Liver (tissue), 8 donors: ENCODE measurements at regions not wholly inside any gene's neighbourhood (a gene's known extent, or its start where the extent isn't known, plus 50 kb on each side); places are given as distances from the start of the nearest gene placed in this dataset.
A peak's percentile ranks its signal among the peaks of the same experiment; 100 is the strongest.

Experiments used
- DNase-seq: peaks from one replicate; pipeline ENCODE4 v3.0.0-alpha.2; 2017; ENCODE audit warnings: low spot score
- H3K27ac ChIP-seq, 2 donors: one replicate each; pipeline ENCODE4 v1.7.0; 2013; ENCODE audit warnings: inconsistent platforms in 2 of 2, low read length in 2 of 2, control low read depth in 1 of 2, low read depth in 1 of 2, mild to moderate bottlenecking in 1 of 2
- H3K27me3 ChIP-seq, 4 donors: one replicate each; pipeline versions ENCODE4 v1.6.1 to v1.7.0; 2013; ENCODE audit warnings: low read length in 3 of 4, inconsistent platforms in 1 of 4, mild to moderate bottlenecking in 1 of 4, moderate library complexity in 1 of 4; ENCODE audit not compliant: control insufficient read depth in 4 of 4, insufficient read depth in 4 of 4
- H3K36me3 ChIP-seq, 4 donors: one replicate each; pipeline versions ENCODE4 v1.6.1 to v1.7.0; 2013; ENCODE audit warnings: low read length in 3 of 4, mild to moderate bottlenecking in 3 of 4, low read depth in 1 of 4, moderate library complexity in 1 of 4; ENCODE audit not compliant: control insufficient read depth in 4 of 4, insufficient read depth in 3 of 4
- H3K4me1 ChIP-seq, 4 donors: one replicate each; pipeline versions ENCODE4 v1.6.1 to v1.7.0; 2013; ENCODE audit warnings: low read length in 3 of 4, mild to moderate bottlenecking in 3 of 4, moderate library complexity in 1 of 4; ENCODE audit not compliant: control insufficient read depth in 4 of 4, insufficient read depth in 4 of 4
- H3K4me3 ChIP-seq, 3 donors: one replicate each; pipeline versions ENCODE4 v1.6.1 to v1.7.0; 2013; ENCODE audit warnings: low read length in 3 of 3, control low read depth in 1 of 3, low read depth in 1 of 3, mild to moderate bottlenecking in 1 of 3
- H3K9ac ChIP-seq, 2 donors: one replicate each; pipeline ENCODE4 v1.7.0; 2013; ENCODE audit warnings: low read length in 2 of 2, mild to moderate bottlenecking in 2 of 2, moderate library complexity in 2 of 2, control low read depth in 1 of 2, low read depth in 1 of 2
- H3K9me3 ChIP-seq, 4 donors: one replicate each; pipeline versions ENCODE4 v1.6.1 to v1.7.0; 2013; ENCODE audit warnings: low read length in 3 of 4; ENCODE audit not compliant: control insufficient read depth in 4 of 4
- CTCF ChIP-seq: fragments of 150-350 bp; IDR thresholded peaks from 2 replicates; pipeline ENCODE4 v1.5.1; 2017; ENCODE audit warnings: improper control_type of control experiment, low read depth, low read length; ENCODE audit not compliant: missing input control
- EGR1 ChIP-seq, 2 donors: IDR thresholded peaks; 2 replicates each; pipeline ENCODE4 v1.6.1; 2016 to 2018; ENCODE audit warnings: antibody characterized with exemption in 2 of 2, low read depth in 2 of 2
- FOXA1 ChIP-seq: IDR thresholded peaks from 2 replicates; pipeline ENCODE4 v1.6.1; 2016; ENCODE audit warnings: antibody characterized with exemption
- FOXA2 ChIP-seq: IDR thresholded peaks from 2 replicates; pipeline ENCODE4 v1.6.1; 2016; ENCODE audit warnings: antibody characterized with exemption
- GABPA ChIP-seq, 2 donors: IDR thresholded peaks in 1 of 2; conservative IDR thresholded peaks in 1 of 2; 2 replicates each; pipeline ENCODE4 v1.6.1; 2016; ENCODE audit warnings: antibody characterized with exemption in 2 of 2, mild to moderate bottlenecking in 1 of 2, moderate library complexity in 1 of 2
- JUND ChIP-seq, 2 donors: IDR thresholded peaks; 2 replicates each; pipeline ENCODE4 v1.6.1; 2016; ENCODE audit warnings: antibody characterized with exemption in 2 of 2
- MAX ChIP-seq: IDR thresholded peaks from 2 replicates; pipeline ENCODE4 v1.6.1; 2016; ENCODE audit warnings: antibody characterized with exemption
- NR2F2 ChIP-seq: IDR thresholded peaks from 2 replicates; pipeline ENCODE4 v1.6.1; 2016; ENCODE audit warnings: antibody characterized with exemption
- RXRA ChIP-seq, 2 donors: IDR thresholded peaks; 2 replicates each; pipeline ENCODE4 v1.6.1; 2017 to 2018; ENCODE audit warnings: antibody characterized with exemption in 2 of 2, mild to moderate bottlenecking in 1 of 2
- SP1 ChIP-seq: IDR thresholded peaks from 2 replicates; pipeline ENCODE4 v1.6.1; 2018; ENCODE audit warnings: antibody characterized with exemption, mild to moderate bottlenecking
- TAF1 ChIP-seq: conservative IDR thresholded peaks from 2 replicates; pipeline ENCODE4 v1.6.1; 2016; ENCODE audit warnings: antibody characterized with exemption, mild to moderate bottlenecking
- YY1 ChIP-seq: IDR thresholded peaks from 2 replicates; pipeline ENCODE4 v1.6.1; 2016; ENCODE audit warnings: antibody characterized with exemption, mild to moderate bottlenecking
- WGBS: extraction: QIAGEN DNeasy Blood & Tissue Kit; methylation state at CpG from one replicate; pipeline ENCODE4 v1.1.7; 2013; 5-methylcytosine and 5-hydroxymethylcytosine counted together
- TF ChIP-seq, protein P1 (sequence below): IDR thresholded peaks from 2 replicates; pipeline ENCODE4 v1.6.1; 2016; ENCODE audit warnings: antibody characterized with exemption
- donor health status: healthy.
- donor health status: healthy.
- donor health status: healthy.
- donor health status: healthy.
- donor health status: healthy.

- no peaks in the 10 kb centered on the region for H3K36me3 ChIP-seq
- no peaks in the 10 kb centered on the region for H3K4me1 ChIP-seq
- H3K27me3 ChIP-seq, result peaks cover 0 to 3% (median 1%) of the 10 kb centered on the region in 4 donors
- H3K9me3 ChIP-seq, result no peaks in the 10 kb centered on the region
- no peak overlapping the region for H3K9ac ChIP-seq
- no peak for DNase-seq
- H3K27ac ChIP-seq, result no peak overlapping the region
- 83% methylated on average over 12 of the region's 12 CpGs for WGBS
- H3K4me3 ChIP-seq, result no peak overlapping the region
- TF ChIP-seq FOXA2 (no peak), MAX (no peak), NR2F2 (no peak), CTCF (no peak), YY1 (no peak), TAF1 (no peak), JUND (IDR thresholded peaks at IDR 0.05) (no peak)
Measured at GRCh38 chr14:101127224-101127623, 223.7 kb upstream of the RTL1 start.

- TF ChIP-seq TAF1 (no peak), MAX (no peak), FOXA2 (no peak), GABPA (IDR thresholded peaks at IDR 0.05 in 1 of 2, conservative IDR thresholded peaks at IDR 0.05 in 1 of 2) (no peak), JUND (IDR thresholded peaks at IDR 0.05) (no peak), NR2F2 (no peak), EGR1 (IDR thresholded peaks at IDR 0.05; ENCODE audit: low read depth in 2 of 2) (no peak), RXRA (IDR thresholded peaks at IDR 0.05) (no peak), FOXA1 (no peak), SP1 (no peak), CTCF (no peak)
- TF ChIP-seq, protein P1, sequence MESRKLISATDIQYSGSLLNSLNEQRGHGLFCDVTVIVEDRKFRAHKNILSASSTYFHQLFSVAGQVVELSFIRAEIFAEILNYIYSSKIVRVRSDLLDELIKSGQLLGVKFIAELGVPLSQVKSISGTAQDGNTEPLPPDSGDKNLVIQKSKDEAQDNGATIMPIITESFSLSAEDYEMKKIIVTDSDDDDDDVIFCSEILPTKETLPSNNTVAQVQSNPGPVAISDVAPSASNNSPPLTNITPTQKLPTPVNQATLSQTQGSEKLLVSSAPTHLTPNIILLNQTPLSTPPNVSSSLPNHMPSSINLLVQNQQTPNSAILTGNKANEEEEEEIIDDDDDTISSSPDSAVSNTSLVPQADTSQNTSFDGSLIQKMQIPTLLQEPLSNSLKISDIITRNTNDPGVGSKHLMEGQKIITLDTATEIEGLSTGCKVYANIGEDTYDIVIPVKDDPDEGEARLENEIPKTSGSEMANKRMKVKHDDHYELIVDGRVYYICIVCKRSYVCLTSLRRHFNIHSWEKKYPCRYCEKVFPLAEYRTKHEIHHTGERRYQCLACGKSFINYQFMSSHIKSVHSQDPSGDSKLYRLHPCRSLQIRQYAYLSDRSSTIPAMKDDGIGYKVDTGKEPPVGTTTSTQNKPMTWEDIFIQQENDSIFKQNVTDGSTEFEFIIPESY, result no peak
- H3K4me1 ChIP-seq, result no peaks in the 10 kb centered on the region
- no peak overlapping the region for H3K9ac ChIP-seq
- H3K4me3 ChIP-seq, result no peak overlapping the region
- peak; percentile 32 for DNase-seq
- WGBS, result 76% methylated on average over 30 of the region's 30 CpGs
- no peaks in the 10 kb centered on the region for H3K9me3 ChIP-seq
- H3K36me3 ChIP-seq, result no peaks in the 10 kb centered on the region
- H3K27me3 ChIP-seq, result peaks cover 0 to 3% (median 1%) of the 10 kb centered on the region in 4 donors
- no peak overlapping the region for H3K27ac ChIP-seq
Measured at GRCh38 chr14:101128478-101129321, 225.2 kb upstream of the RTL1 start.
